ENCODE measurements at regions not wholly inside any gene's neighbourhood (a gene's known extent, or its start where the extent isn't known, plus 50 kb on each side); places are given as distances from the start of the nearest gene placed in this dataset.

GRCh38 chr6:145112711-145113148, 622.6 kb downstream of the EPM2A start:
- no peak for DNase-seq (ENCODE audit: low read depth in 3 of 3, low spot score in 2 of 3)

- DNase-seq (ENCODE audit: low read depth in 3 of 3, low spot score in 2 of 3) = no peak
Measured at GRCh38 chr6:145115638-145116037, 619.7 kb downstream of the EPM2A start.

- DNase-seq (ENCODE audit: low read depth in 3 of 3, low spot score in 2 of 3) = no peak
Measured at GRCh38 chr6:145116591-145117178, 618.6 kb downstream of the EPM2A start.

DNA sequence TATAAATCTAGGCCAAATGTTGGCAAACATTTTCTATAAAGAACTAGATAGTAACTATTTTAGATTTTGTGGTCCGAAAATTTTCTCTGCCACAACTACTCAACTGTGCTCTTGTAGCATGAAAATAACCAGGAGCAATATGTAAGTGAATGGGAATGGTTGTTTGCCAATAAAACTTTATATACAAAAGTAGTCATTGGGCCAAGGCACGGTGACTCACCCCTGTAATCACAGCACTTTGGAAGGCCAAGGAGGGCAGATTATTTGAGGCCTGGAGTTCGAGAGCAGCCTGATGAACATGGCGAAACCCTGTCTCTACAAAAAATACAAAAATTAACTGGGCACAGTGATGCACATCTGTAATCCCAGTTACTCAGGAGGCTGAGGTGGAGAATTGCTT, 617.1 kb downstream of the EPM2A start:
- no peak for DNase-seq (ENCODE audit: low read depth in 3 of 3, low spot score in 2 of 3)

DNA sequence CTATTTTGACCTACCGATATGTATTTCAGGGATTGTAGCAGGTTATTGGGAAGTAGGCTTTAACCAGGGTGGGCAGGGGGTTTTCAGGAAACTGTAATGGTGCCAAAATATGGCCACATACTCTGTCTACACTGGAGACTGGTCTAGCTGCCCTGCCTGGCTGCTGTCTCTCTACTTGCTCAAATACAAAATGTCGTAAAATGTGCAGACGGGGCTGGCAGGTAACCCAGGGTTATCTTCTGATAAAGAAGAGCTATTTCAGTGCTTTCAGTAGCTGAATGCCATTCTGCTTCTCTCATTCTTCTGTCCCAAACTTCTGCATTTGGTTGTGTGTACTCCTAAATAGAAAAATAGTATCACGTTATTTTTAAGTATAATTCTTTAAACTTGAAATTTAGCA, 616.2 kb downstream of the EPM2A start:
- DNase-seq (ENCODE audit: low read depth in 3 of 3, low spot score in 2 of 3) = no peak

- no peak for DNase-seq (ENCODE audit: low read depth in 3 of 3, low spot score in 2 of 3)
Measured at GRCh38 chr6:145132709-145133108, 602.6 kb downstream of the EPM2A start.

GRCh38 chr6:145135702-145136101, 599.6 kb downstream of the EPM2A start:
- DNase-seq (ENCODE audit: low read depth in 3 of 3, low spot score in 2 of 3) = no peak

DNA sequence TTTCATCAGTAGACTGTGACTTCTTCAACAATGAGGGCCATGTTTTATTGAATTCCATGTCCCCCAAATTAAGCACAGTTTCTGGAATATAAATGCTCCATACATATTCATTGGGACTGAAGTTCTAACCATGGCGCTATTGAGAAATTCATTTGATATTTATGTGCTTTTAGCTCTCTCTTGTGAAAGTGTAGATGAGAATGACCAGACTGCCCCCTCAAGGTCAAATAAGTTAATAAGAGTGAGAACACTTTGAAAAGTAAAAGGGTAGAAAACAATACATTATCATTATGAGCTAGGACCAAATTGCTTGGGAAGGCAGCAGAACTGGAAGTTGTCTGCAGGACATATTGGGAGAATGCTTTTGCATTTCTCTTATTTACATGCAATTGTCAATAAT, 597.9 kb downstream of the EPM2A start:
- no peak for DNase-seq (ENCODE audit: low read depth in 3 of 3, low spot score in 2 of 3)

GRCh38 chr6:145138469-145139139, 596.7 kb downstream of the EPM2A start:
- no peak for DNase-seq (ENCODE audit: low read depth in 3 of 3, low spot score in 2 of 3)

DNA sequence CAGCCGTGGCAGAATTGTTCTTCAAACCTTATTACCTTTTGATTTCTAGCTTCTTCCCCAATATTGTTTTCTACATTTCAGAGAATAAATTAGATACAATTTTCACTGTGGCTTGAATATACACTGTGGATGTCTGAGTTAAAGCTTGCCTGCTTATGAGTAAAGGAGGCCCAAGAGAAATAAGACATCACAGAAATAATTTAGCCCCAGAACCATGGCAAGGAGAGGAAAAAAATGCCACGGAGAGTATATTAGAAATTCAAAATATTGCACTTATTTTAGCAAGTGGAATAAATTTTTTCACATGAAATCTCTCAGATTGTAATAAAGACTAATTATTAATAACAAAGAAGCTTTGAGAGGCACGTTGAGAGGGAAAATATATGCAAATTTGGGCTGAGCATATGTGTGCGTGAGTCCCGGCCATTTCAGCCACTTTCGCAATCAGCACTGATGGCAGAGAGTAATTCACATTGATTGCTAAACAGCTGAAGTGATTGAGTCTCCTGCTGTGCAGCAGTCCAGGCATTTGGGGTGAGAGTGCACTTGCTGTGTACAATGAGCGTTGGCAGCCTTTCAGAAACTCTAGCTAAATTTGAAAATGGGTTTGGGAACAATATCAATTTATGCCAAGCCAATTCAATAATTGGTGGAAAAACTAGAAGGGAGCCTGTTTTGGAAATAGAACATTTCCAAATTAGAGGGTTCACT, 596.0 kb downstream of the EPM2A start:
- no peak for DNase-seq (ENCODE audit: low read depth in 3 of 3, low spot score in 2 of 3)

GRCh38 chr6:145139895-145140294, 595.4 kb downstream of the EPM2A start:
- no peak for DNase-seq (ENCODE audit: low read depth in 3 of 3, low spot score in 2 of 3)

DNA sequence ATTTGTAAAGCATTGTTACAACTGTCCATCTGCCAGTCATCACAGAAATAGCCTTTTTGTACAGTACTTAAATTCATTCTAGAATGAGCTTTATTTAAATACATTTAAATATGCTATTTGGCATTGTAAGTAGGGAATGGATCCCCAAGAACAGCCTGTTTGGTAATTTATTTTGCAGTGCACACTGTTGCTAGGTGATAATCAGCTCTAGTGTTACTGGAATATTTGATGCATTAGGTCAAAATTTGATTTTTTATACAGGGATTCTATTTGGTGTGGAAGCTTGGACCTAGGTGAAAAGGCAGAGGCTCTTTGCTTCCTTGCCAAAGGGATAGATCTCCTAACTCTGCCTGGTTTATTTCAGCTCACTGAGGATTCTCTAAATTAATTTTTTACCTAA, 593.7 kb downstream of the EPM2A start:
- no peak for DNase-seq (ENCODE audit: low read depth in 3 of 3, low spot score in 2 of 3)

DNA sequence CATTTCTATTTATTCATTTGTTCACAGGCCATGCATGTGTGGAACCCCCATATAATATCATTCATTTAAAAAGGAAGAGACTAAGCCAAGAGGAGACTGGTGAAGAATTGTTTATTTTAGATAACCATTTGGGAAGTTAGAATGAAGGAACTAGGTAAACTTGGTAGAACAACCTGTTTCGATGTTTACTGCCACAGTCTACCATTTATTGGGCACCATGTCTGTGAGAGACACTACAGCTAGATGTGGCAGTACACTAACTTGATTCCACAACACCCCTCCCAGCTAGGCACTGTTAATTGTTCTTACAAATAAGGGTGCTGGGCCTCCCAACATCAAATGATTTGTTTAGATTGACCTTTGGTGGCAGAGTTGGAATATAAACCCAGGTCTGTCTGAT, 592.4 kb downstream of the EPM2A start:
- no peak for DNase-seq (ENCODE audit: low read depth in 3 of 3, low spot score in 2 of 3)

DNA sequence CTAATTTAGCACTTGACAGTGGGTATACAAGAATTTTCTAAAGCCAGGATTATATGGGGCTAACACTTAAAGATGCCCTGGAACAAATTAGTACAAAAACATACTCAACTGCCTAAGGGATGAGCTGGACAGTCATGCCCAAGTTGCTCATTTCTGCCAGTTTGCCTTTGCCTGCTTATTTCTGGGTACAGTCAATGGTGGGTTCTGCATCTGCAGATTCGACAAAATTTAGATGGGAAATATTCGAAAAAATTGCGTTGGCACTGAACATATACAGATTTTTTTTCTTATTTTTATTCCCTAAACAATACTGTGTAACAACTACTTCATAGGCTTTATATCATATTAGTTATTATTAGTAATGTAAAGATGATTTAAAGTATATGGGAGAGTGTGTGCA, 591.9 kb downstream of the EPM2A start:
- no peak for DNase-seq (ENCODE audit: low read depth in 3 of 3, low spot score in 2 of 3)

DNA sequence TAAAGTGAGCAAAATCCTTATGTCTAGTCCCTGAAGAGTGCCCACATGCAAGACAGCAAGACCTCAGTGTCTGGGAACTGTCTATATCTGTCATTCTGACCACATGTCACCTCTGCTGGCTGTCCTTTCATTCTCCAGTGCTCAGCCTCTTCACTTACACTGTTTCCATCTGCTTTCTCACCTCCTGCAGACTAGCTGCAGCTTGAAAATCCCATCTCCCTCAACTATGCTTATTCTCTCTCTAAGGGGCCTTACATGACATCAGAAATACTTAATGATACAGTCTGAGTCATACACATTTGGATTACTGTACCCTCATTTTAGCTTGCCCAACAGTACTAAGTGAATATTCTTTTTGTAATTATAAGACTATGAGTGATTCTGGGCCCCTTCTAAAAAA, 587.8 kb downstream of the EPM2A start:
- no peak for DNase-seq (ENCODE audit: low read depth in 3 of 3, low spot score in 2 of 3)

DNA sequence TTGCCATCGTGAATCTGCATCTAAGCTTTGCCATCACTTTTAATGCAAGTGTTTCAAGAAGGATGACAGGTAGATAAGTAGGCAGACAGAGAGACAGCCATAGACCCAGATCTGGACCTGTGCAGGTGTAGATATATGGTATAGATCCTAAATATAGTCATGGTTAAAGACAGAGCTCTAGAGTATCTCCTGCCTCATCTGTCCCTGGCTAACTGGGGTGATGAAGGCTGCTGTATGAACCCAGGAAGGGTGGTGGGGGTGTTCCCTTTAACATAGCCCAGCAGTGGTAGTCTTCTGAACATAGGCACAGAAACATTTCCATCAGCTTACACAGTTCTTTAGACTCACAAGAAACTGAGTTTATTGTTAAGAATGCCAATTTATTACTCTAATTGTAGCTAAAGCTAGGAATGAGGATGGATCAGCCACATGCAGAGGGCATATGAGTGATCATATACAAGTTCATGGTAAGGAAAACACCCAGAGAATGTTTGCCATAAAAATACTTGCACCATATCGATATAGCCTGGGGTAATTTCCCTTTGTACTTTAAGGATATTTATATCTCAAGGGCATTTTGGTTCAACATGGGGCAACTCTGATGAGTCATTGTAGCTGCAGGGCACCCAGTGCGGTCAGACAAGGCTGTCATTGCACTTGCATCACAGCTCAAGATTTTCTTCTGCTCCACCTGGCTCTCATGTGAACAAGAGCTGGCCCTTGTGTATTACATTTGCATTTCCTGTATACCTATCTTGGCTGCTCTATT, 587.2 kb downstream of the EPM2A start:
- DNase-seq (ENCODE audit: low read depth in 3 of 3, low spot score in 2 of 3) = no peak

DNA sequence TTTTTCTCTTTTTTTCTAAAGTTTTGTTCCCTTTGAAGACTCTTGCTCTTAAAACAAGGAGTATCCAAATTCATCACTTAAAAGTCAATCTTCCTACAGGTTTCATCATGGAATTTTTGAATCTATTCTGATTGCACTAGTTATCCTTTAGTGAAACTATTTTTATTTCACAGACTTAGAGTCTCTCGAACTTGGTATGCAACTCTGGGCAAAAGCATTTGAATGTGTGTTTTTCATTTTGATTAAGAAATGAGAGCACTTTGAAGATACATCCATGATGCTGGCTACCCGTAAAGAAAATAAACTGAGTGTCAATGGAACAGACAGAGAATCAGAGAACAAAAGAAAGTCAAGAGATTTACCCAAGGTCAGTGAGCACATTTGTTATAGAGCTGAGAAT, 586.5 kb downstream of the EPM2A start:
- no peak for DNase-seq (ENCODE audit: low read depth in 3 of 3, low spot score in 2 of 3)

GRCh38 chr6:145151624-145152023, 583.7 kb downstream of the EPM2A start:
- no peak for DNase-seq (ENCODE audit: low read depth in 3 of 3, low spot score in 2 of 3)

- DNase-seq (ENCODE audit: low read depth in 3 of 3, low spot score in 2 of 3) = no peak
Measured at GRCh38 chr6:145153495-145153894, 581.8 kb downstream of the EPM2A start.

GRCh38 chr6:145155411-145155810, 579.9 kb downstream of the EPM2A start:
- DNase-seq (ENCODE audit: low read depth in 3 of 3, low spot score in 2 of 3) = no peak
